OCI-LY7 (cell line): ENCODE measurements at regions not wholly inside any gene's neighbourhood (a gene's known extent, or its start where the extent isn't known, plus 50 kb on each side); places are given as distances from the start of the nearest gene placed in this dataset.

ENCODE experiments used
- BruUV-seq: library from RNA; stranded (reverse); fragments of 400-500 nt; replicated peaks from 2 replicates; lab custom pipeline; 2021; lab: Mats Ljungman, UMichigan
- CTCF ChIA-PET: fragments of 300-600 bp; sonication (Branson Sonifier 250); formaldehyde crosslinking; loops from one replicate; lab custom pipeline; 2022; ENCODE audit warnings: antibody characterized with exemption; ENCODE audit not compliant: unreplicated experiment; lab: Charles Lee
- POLR2A ChIA-PET: fragments of 300-600 bp; sonication (Branson Sonifier 250); formaldehyde crosslinking; loops from one replicate; lab custom pipeline; 2022; ENCODE audit warnings: antibody characterized with exemption; lab: Charles Lee
- DNase-seq: peaks from one replicate; pipeline ENCODE4 v3.0.0-alpha.2; 2015; ENCODE audit warnings: low spot score
- H2AFZ ChIP-seq: fragments of 200-600 bp; sonication (generic), shearing (Covaris generic); 2 replicates; pipeline ENCODE4 v1.6.1; 2014; ENCODE audit warnings: mild to moderate bottlenecking, antibody characterized with exemption, low read length, moderate library complexity
- H3K27ac ChIP-seq: fragments of 200-600 bp; sonication (generic); 2 replicates; pipeline ENCODE4 v1.5.1; 2014; ENCODE audit warnings: mixed run types, low read depth, mild to moderate bottlenecking, moderate library complexity, low read length, inconsistent platforms; ENCODE audit not compliant: poor library complexity, severe bottlenecking
- H3K36me3 ChIP-seq: fragments of 200-600 bp; sonication (generic); 2 replicates; pipeline ENCODE4 v1.6.1; 2014; ENCODE audit warnings: mild to moderate bottlenecking, antibody characterized with exemption, low read length, moderate library complexity, mixed read lengths; ENCODE audit not compliant: insufficient read depth
- H3K4me1 ChIP-seq: fragments of 200-600 bp; sonication (generic); 2 replicates; pipeline ENCODE4 v1.5.1; 2014; ENCODE audit warnings: mild to moderate bottlenecking, low read length; ENCODE audit not compliant: insufficient read depth, poor library complexity, severe bottlenecking
- H3K4me2 ChIP-seq: fragments of 200-600 bp; sonication (generic); 2 replicates; pipeline ENCODE4 v1.6.1; 2014; ENCODE audit warnings: mild to moderate bottlenecking, low read length
- H3K4me3 ChIP-seq: fragments of 200-600 bp; sonication (generic); 2 replicates; pipeline ENCODE4 v1.5.1; 2014; ENCODE audit warnings: mild to moderate bottlenecking, low read depth, low read length; ENCODE audit not compliant: poor library complexity, severe bottlenecking
- H3K79me2 ChIP-seq: fragments of 200-600 bp; sonication (generic); 2 replicates; pipeline ENCODE4 v1.6.1; 2016; ENCODE audit warnings: low read depth, mild to moderate bottlenecking, low read length, moderate library complexity, mixed read lengths; ENCODE audit not compliant: insufficient read depth
- H3K9me2 ChIP-seq: fragments of 200-600 bp; sonication (generic); 2 replicates; pipeline ENCODE4 v1.6.1; 2016; ENCODE audit warnings: mild to moderate bottlenecking, low read length, mixed read lengths; ENCODE audit not compliant: insufficient read depth
- H3K9me3 ChIP-seq: fragments of 200-600 bp; sonication (generic); 2 replicates; pipeline ENCODE4 v1.6.1; 2014; ENCODE audit warnings: mild to moderate bottlenecking, mixed run types, low read length, mixed read lengths
- H4K20me1 ChIP-seq: fragments of 200-600 bp; sonication (generic); 2 replicates; pipeline ENCODE4 v1.6.1; 2014; ENCODE audit warnings: mild to moderate bottlenecking, antibody characterized with exemption, low read length, moderate library complexity, mixed read lengths; ENCODE audit not compliant: insufficient read depth
- EZH2phosphoT487 ChIP-seq: fragments of 200-600 bp; sonication (generic); IDR thresholded peaks from 2 replicates; pipeline ENCODE4 v1.6.1; 2018; ENCODE audit warnings: low read depth, borderline replicate concordance, mild to moderate bottlenecking, mixed run types, antibody characterized with exemption, low read length, moderate library complexity, mixed read lengths
- intact Hi-C: fragments of 100-400 bp; cut with micrococcal nuclease; formaldehyde crosslinking; loops from one replicate; pipeline ENCODE4 v1.10.0; 2022; ENCODE audit not compliant: unreplicated experiment
- TF ChIP-seq, protein P1 (sequence below): fragments of 200-600 bp; sonication (generic); conservative IDR thresholded peaks from 2 replicates; pipeline ENCODE4 v1.5.1; 2014; ENCODE audit warnings: mild to moderate bottlenecking, antibody characterized with exemption, low read length, moderate library complexity, mixed read lengths

- no peaks in the 10 kb centered on the region for H3K9me2 ChIP-seq
- no peaks in the 10 kb centered on the region for H3K79me2 ChIP-seq
- no peak overlapping the region for H3K4me2 ChIP-seq
- intact Hi-C loops = no loop called here
- H3K36me3 ChIP-seq = no peaks in the 10 kb centered on the region
- H3K27ac ChIP-seq = no peak overlapping the region
- no peak for TF ChIP-seq EZH2phosphoT487
- TF ChIP-seq, protein P1, sequence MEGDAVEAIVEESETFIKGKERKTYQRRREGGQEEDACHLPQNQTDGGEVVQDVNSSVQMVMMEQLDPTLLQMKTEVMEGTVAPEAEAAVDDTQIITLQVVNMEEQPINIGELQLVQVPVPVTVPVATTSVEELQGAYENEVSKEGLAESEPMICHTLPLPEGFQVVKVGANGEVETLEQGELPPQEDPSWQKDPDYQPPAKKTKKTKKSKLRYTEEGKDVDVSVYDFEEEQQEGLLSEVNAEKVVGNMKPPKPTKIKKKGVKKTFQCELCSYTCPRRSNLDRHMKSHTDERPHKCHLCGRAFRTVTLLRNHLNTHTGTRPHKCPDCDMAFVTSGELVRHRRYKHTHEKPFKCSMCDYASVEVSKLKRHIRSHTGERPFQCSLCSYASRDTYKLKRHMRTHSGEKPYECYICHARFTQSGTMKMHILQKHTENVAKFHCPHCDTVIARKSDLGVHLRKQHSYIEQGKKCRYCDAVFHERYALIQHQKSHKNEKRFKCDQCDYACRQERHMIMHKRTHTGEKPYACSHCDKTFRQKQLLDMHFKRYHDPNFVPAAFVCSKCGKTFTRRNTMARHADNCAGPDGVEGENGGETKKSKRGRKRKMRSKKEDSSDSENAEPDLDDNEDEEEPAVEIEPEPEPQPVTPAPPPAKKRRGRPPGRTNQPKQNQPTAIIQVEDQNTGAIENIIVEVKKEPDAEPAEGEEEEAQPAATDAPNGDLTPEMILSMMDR = no peak
- ChIA-PET POLR2A (interaction anchor here (0.6 to 1.5 kb wide), 5 partner anchors 8 to 149 kb away, joined by 3 to 4 read pairs (median 3); no protein-coding TSS in a partner anchor), CTCF (interaction anchor here (1.2 kb wide), 1 partner anchor 30 kb away, joined by 3 read pairs; no protein-coding TSS in a partner anchor)
- no peaks in the 10 kb centered on the region for H4K20me1 ChIP-seq
- H3K4me3 ChIP-seq = no peak overlapping the region
- no peaks in the 10 kb centered on the region for H3K9me3 ChIP-seq
- peak; percentile 23 for DNase-seq
- no TSS peak for BruUV-seq
- peak overlapping the region; percentile 18; the same call in 1 of the 2 replicates for H2AFZ ChIP-seq
- H3K4me1 ChIP-seq = peaks cover 24% of the 10 kb centered on the region
Observed at GRCh38 chr2:7609974-7610373, 692.8 kb downstream of the RNF144A start.

DNA sequence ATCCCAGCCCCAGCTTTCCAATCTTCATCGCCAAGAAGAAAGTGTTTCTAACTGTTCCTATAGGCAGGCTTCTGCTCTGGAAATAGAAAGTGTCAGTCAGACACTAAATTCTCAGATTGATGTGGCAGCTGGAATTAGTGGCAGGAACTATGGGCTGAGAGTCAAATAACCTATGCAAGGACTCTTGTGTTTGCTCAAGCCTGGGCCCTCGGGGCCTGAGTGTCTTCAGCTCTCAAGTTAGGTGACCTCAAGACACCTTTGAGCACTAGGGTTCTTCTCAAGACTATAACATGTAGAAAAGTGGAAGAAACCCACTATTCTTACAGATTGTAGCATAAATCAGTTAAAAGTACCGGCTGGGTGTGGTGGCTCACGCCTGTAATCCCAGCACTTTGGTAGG lies 694.5 kb downstream of the RNF144A start:
- CTCF ChIA-PET = no interaction called here
- peaks cover 24% of the 10 kb centered on the region for H3K4me1 ChIP-seq
- no TSS peak for BruUV-seq
- H2AFZ ChIP-seq = no peak overlapping the region
- intact Hi-C loops = no loop called here
- POLR2A ChIA-PET = interaction anchor here (2.0 to 2.1 kb wide), 2 partner anchors 10 to 14 kb away, joined by 7 to 11 read pairs; no protein-coding TSS in a partner anchor
- no peaks in the 10 kb centered on the region for H3K9me3 ChIP-seq
- no peaks in the 10 kb centered on the region for H3K9me2 ChIP-seq
- H3K4me3 ChIP-seq = no peak overlapping the region
- H3K4me2 ChIP-seq = no peak overlapping the region
- DNase-seq = no peak
- no peak for TF ChIP-seq EZH2phosphoT487
- TF ChIP-seq, protein P1 = no peak
- H3K79me2 ChIP-seq = no peaks in the 10 kb centered on the region
- H4K20me1 ChIP-seq = no peaks in the 10 kb centered on the region
- no peak overlapping the region for H3K27ac ChIP-seq
- H3K36me3 ChIP-seq = no peaks in the 10 kb centered on the region

GRCh38 chr2:7612969-7613368 lies 695.8 kb downstream of the RNF144A start:
- intact Hi-C loops = no loop called here
- no TSS peak for BruUV-seq
- CTCF ChIA-PET = no interaction called here

More at GRCh38 chr2:7612969-7613368, 695.8 kb downstream of the RNF144A start:
- peaks cover 24% of the 10 kb centered on the region for H3K4me1 ChIP-seq
- POLR2A ChIA-PET = interaction anchor here (0.7 to 2.1 kb wide), 7 partner anchors 8 to 43 kb away, joined by 3 to 11 read pairs (median 4); no protein-coding TSS in a partner anchor
- H3K36me3 ChIP-seq = no peaks in the 10 kb centered on the region
- H3K9me3 ChIP-seq = no peaks in the 10 kb centered on the region
- H3K4me3 ChIP-seq = no peak overlapping the region
- DNase-seq = no peak
- H3K27ac ChIP-seq = no peak overlapping the region
- no peaks in the 10 kb centered on the region for H4K20me1 ChIP-seq
- no peaks in the 10 kb centered on the region for H3K79me2 ChIP-seq
- no peak overlapping the region for H3K4me2 ChIP-seq
- TF ChIP-seq, protein P1 = no peak
- TF ChIP-seq EZH2phosphoT487 = no peak
- H3K9me2 ChIP-seq = no peaks in the 10 kb centered on the region
- H2AFZ ChIP-seq = no peak overlapping the region
